DMS79 treated with DMSO at 0.1 percent for 48 hours (cell line): ENCODE measurements at regions not wholly inside any gene's neighbourhood (a gene's known extent, or its start where the extent isn't known, plus 50 kb on each side); places are given as distances from the start of the nearest gene placed in this dataset.

Source experiments
- DNase-seq: peaks from one replicate; lab custom pipeline; 2025; lab: John Stamatoyannopoulos, UW

- DNase-seq: no peak
Measured at GRCh38 chr1:239826736-239827135, 264.9 kb upstream of the FMN2 start.

DNA sequence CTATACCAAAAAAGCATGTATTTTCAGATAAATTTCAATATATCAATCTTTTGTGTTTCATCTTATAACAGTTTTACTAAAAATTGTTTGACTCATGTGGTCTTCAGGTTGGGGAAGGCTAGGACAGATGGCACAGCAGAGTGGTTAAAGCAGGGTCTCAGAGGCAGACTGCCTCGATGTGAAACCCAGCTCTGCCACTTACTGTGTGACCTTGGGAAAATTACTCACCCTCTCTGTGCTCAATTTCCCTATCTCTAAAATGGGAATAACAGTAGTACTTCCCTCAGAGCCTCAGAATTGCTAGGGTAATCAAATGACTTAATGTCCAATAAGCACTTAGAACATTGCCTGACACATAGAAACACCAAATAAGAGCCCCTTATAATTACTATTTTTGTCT, 262.1 kb upstream of the FMN2 start:
- DNase-seq: no peak

DNA sequence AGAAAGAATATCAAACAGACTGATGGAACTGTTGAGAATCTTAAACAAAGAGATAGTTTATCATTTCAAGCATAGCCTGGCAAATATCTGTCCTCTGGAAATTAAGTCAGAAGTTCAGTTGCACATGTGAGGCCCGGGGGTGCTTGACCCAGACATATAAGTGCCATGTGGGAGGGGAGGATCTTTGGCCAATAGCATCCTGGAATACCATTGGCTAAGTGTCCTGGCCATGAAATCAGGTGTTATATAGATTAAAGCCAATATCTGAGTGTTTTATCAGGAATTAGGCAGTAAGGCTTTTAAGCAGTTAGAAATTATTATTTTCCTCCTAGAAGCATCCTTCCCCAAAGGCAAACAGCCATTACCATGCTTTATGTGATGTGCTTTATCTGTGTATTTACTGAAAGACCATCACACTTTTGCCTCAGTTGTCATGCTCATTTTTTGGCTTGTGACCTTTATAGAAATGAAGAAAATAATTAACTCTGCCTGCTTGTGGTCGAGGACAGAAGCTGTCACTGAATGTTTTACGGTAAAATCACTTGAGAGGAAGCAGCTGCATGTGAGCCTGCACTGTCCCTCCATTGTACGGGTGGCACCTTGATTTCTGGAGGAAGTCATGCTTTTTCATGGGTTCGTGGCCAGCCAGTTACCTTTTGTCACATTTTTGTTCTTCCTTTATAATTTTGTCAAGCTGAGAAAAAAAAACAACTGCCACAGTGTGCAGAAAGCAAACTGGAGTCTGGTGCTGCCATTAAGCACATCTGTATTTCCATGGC, 259.9 kb upstream of the FMN2 start:
- no peak for DNase-seq

- DNase-seq: no peak
Measured at GRCh38 chr1:239833723-239834122, 258.0 kb upstream of the FMN2 start.

DNA sequence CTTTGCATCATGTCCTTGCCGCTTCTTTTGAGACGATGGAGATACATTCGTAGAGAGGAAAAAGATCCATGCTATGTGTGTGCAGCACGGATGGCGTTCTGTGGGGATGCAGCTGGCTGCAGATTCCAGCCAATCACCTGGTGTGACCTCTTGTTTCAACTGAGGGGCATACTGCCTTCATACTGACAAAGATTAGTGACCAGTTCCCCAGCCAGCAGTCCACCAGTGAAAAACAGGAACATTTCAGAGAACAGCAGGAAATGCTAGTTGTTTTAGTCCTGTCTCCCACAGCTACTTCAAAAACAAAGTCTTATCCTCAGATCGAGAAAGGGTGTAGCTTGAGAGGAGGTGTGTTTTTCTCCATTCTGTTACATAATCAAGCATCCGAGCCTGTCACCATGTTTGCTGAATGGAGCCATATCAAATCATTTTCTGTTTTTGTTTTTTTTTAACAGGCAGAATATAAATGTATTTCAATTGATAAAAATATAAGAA, 255.7 kb upstream of the FMN2 start:
- no peak for DNase-seq

DNA sequence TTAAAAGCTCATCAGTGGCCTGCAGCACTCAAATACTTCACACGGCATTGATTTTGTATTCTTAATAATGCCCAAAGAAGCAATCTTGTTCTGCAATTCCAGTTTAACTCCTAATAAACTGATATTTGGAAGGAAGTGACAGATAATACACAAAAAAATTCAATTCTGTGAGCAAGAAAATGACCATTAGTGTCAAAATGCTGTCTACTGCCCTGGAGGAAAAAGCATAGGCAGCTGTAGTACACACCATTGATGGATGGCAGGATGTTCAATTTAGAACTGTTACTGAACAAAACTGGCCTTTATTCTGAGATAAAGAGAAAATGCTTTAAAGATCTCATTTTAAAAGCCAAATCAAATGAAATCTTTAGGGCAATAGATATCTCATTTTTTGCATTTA, 251.3 kb upstream of the FMN2 start:
- DNase-seq: no peak

DNA sequence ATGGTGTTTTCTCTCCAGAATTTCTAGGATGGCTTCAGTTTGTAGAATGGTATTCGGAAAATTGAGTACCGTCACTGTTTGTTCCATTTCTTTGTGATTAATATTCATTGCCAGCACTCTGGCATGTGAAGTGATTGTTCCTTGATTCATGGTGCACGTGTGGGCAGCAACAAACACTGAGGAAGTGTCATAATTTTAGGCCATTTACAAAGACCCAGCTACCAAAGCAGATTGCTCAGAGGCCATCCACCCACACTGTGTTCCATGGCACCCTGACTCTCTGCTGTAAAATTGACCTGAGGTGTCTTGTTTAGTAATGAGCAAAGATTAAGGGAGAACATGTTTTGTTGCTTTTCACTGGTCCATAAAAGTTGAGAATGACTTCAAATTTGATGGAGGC, 250.9 kb upstream of the FMN2 start:
- DNase-seq: no peak

DNA sequence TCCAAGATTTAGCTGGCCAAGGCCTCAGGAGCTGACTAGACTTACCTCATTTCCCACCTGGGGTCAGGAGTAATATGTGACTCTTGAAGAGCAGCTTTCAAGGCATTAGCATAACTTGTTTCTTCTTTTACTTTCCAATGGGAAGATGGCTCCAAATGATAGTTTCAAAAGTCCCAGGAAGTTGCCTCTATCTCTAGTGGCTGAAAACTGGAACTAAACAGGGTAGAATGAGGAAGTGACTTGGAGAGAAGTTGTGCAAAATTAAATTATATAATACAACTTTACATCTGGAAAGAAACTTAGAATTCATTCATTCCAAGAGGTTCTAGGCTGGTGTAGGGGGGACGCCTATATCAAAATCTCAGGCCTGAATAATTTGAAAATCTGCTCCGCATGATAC, 250.1 kb upstream of the FMN2 start:
- no peak for DNase-seq

DNA sequence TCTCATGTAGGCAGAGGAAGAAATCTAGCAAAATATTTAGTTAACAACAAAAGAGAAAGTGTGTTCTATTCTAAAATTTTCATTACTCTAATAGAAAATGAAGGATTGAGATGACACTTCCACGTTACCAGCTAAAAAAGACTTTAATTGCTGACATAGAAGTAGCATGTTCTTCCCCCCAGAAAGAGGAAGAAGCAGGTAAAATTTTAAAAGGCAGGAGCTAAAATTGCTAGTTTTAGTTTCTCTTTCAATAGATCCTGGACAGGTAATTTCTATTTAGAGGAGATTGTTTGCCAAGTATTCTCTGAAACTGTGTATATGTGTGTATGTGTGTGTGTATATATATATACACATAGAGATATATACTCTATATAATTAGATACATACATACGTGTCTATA, 248.1 kb upstream of the FMN2 start:
- DNase-seq: no peak

GRCh38 chr1:239844833-239845232, 246.8 kb upstream of the FMN2 start:
- DNase-seq: no peak

DNA sequence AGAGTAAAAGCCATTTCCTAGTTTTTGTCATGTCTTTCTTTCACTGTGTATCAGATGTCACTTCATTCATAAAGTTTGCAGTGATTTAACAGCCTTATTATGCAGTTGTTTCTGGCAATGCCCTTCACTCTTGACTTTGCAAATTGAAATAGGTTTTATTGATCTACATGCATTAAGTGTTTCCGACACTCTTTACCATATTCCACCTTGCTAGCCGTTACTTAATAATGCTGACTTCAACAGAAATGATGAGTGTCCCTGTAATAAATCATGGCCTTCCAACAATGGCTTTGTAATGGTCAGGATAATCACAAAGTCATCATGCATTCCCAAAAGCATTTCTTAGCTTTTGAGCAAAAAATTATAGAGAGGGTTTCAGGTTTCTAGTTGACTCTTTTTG, 236.8 kb upstream of the FMN2 start:
- no peak for DNase-seq

GRCh38 chr1:239856067-239856466, 235.6 kb upstream of the FMN2 start:
- no peak for DNase-seq

GRCh38 chr1:239856924-239857323, 234.8 kb upstream of the FMN2 start:
- DNase-seq: no peak

DNA sequence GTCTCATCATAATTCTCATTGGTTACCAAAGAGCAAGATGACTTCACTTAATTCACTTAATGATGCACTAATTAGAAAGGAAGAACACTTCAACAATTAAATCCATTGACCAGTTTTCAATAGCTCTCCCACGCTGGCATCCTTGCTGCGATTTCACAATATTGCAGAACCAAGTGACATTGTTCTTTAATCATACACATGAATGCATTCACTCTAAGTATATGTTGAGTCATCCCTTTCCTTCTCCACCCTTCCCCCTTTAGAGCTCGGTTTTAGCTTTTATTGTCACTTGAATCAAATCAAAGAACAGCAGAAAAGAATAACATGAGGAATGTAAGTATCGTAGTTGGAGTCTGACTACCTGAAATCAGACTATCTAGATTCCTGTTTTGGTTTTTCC, 233.6 kb upstream of the FMN2 start:
- DNase-seq: no peak

DNA sequence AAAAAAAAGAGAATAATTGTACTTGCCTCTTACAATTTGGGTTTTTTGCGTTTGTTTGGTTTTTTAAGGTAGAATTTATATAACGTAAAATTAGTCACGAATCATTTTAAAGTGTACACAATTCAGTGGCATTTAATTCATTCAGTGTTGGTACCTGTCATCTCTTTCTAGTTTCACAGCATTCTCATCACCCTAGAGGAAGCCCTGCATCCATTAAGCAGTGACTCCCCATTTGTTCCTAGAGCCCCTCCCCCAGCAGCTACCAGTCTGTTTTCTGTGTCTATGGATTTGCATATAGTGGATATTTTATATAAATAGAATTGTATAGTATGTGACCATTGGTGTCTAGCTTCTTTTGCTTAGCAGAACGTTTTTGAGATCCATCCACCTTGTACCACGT, 233.2 kb upstream of the FMN2 start:
- DNase-seq: no peak

- no peak for DNase-seq
Measured at GRCh38 chr1:239861985-239862384, 229.7 kb upstream of the FMN2 start.

DNA sequence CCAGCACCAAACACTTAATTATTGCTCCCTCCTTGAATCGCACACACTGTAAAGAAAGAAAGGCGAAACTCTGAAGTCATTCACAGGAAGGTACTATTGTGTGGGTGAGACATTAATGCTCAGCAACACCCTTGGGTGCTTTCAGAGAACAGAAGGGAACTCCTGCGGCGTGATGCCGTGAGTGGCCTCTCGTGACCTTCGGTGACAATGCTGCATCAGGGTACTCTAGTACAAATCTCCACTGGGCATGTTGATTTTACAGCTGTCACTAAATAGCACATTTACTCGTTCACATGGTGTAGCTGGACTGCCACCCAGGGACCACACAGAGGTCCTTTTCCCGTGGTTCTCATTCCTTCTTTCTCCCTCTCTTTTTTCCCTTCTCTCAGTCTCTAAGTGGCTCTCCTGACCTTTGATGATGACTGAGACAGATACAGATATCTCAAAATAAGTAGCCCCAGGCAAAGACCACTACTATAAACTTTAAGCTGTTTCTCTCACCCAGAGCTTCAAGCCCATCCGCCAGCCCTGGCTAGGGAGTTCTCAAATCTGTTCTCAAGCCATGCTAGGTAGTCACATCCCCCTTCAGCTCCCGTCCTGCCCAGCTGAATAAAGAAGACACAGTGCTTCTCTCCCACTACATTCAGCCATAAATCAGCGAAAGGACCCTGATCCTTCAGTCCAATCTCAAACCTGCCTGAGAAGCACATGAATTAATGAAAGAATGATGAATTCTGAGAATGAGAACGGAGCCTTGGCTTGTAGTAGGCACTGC, 223.4 kb upstream of the FMN2 start:
- DNase-seq: no peak

- DNase-seq: no peak
Measured at GRCh38 chr1:239870194-239870593, 221.5 kb upstream of the FMN2 start.

GRCh38 chr1:239872626-239873025, 219.1 kb upstream of the FMN2 start:
- no peak for DNase-seq

DNA sequence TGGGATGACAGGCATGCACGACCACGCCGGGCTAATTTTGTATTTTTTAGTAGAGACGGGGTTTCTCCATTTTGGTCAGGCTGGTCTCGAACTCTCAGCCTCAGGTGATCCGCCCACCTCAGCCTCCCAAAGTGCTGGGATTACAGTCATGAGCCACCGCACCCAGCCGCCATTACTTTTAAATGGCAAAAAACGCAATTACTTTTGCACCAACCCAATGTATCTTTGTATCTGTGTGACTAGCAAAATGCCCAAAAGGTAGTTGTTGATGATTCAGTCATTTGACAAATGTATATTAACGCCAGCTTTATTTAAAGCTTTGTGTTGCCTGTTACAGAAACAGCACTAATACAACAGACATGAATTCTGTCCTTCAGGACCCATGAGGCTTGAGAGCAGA, 216.9 kb upstream of the FMN2 start:
- no peak for DNase-seq

DNA sequence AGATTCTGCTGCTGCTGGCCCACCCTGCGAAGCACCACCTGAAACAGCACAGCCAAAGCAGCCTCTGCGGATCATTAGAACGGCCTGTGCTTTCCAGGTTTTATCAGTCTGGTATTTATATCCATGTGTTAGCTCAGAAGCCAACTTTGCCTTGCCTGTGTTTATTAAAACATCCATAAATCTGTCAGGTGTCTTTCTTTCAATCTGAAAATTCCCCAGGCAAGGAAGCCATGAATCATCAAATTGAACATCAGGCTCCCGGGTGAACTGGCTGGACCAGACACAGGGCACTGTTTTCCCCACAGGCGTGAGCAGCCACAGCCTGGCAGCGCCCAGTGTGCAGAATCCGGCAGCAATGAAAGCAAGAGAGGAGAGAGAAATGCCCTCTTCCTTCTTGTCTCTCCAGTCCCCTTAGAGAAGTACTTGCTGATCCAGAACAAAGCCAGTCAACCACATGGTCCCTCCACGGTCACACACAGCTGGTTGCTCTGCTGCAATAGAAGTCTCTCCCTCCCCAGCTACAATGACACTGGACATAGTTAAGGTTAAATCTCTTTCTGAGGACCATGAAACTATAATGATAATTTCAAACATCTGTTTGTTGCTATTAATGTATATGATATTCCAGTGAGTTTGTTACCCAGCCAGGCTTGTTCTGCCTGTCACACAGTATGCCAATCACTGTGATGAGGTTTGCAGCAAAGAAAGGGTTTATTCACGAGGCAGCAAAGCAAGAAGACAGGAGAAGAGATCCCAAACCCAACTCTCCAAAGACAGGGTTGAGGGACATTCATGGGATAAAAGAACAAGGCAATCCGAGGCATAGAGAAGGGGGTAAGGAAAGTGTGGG, 212.1 kb upstream of the FMN2 start:
- no peak for DNase-seq

GRCh38 chr1:239882967-239883366, 208.7 kb upstream of the FMN2 start:
- no peak for DNase-seq

GRCh38 chr1:239884796-239885195, 206.9 kb upstream of the FMN2 start:
- no peak for DNase-seq
